ENCODE measurements at regions not wholly inside any gene's neighbourhood (a gene's known extent, or its start where the extent isn't known, plus 50 kb on each side); places are given as distances from the start of the nearest gene placed in this dataset.

- Histone ChIP-seq H3K27me3 (no peaks in the 10 kb centered on the region), H3K27ac (no peak overlapping the region), H3K36me3 (replicated peaks in 1 of 2) (no peaks in the 10 kb centered on the region), H3K4me3 (no peak overlapping the region), H3K4me1 (replicated peaks in 1 of 2) (no peaks in the 10 kb centered on the region), H3K9me3 (replicated peaks in 1 of 3) (no peaks in the 10 kb centered on the region)
- 67 to 82% (median 75%) methylated on average over 2 of the region's 2 CpGs for WGBS, 4 donors
- intact Hi-C loops (cut with DNase I) = no loop called here
- TF ChIP-seq POLR2A (IDR thresholded peaks at IDR 0.05) (no peak), CTCF (IDR thresholded peaks at IDR 0.05) (no peak)
- no peak for DNase-seq
Observed at GRCh38 chr3:76387000-76387399, 601.7 kb upstream of the ZNF717 start.

GRCh38 chr3:76400141-76400540, 614.8 kb upstream of the ZNF717 start:
- intact Hi-C loops (cut with DNase I) = no loop called here
- no peak overlapping the region for H3K27ac ChIP-seq
- no peaks in the 10 kb centered on the region for H3K27me3 ChIP-seq
- WGBS, 4 donors = 27 to 46% (median 42%) methylated on average over 1 of the region's 1 CpG
- H3K9me3 ChIP-seq (replicated peaks in 1 of 3) = no peaks in the 10 kb centered on the region
- DNase-seq = no peak
- no peaks in the 10 kb centered on the region for H3K4me1 ChIP-seq (replicated peaks in 1 of 2)
- H3K36me3 ChIP-seq (replicated peaks in 1 of 2) = no peaks in the 10 kb centered on the region
- no peak overlapping the region for H3K4me3 ChIP-seq
- TF ChIP-seq CTCF (IDR thresholded peaks at IDR 0.05) (no peak), POLR2A (IDR thresholded peaks at IDR 0.05) (no peak)

- Histone ChIP-seq H3K9me3 (replicated peaks in 1 of 3) (no peaks in the 10 kb centered on the region), H3K27ac (no peak overlapping the region), H3K36me3 (replicated peaks in 1 of 2) (no peaks in the 10 kb centered on the region), H3K4me3 (no peak overlapping the region), H3K27me3 (no peaks in the 10 kb centered on the region), H3K4me1 (replicated peaks in 1 of 2) (no peaks in the 10 kb centered on the region)
- TF ChIP-seq POLR2A (IDR thresholded peaks at IDR 0.05) (no peak), CTCF (IDR thresholded peaks at IDR 0.05) (no peak)
- intact Hi-C loops (cut with DNase I) = no loop called here
- DNase-seq = no peak
- 52 to 60% (median 55%) methylated on average over 2 of the region's 2 CpGs for WGBS, 4 donors
Observed at GRCh38 chr3:76402926-76403325, 617.6 kb upstream of the ZNF717 start.

GRCh38 chr3:76403556-76403955, 618.2 kb upstream of the ZNF717 start:
- no peak overlapping the region for H3K4me3 ChIP-seq
- H3K27ac ChIP-seq = no peak overlapping the region
- no peaks in the 10 kb centered on the region for H3K27me3 ChIP-seq
- DNase-seq = no peak
- 38 to 86% (median 70%) methylated on average over 2 of the region's 2 CpGs for WGBS, 4 donors
- no peaks in the 10 kb centered on the region for H3K4me1 ChIP-seq (replicated peaks in 1 of 2)
- H3K9me3 ChIP-seq (replicated peaks in 1 of 3) = no peaks in the 10 kb centered on the region
- H3K36me3 ChIP-seq (replicated peaks in 1 of 2) = no peaks in the 10 kb centered on the region
- intact Hi-C loops (cut with DNase I) = no loop called here
- TF ChIP-seq POLR2A (IDR thresholded peaks at IDR 0.05) (no peak), CTCF (IDR thresholded peaks at IDR 0.05) (no peak)
